Psoas muscle (tissue), 7 donors: ENCODE measurements at regions not wholly inside any gene's neighbourhood (a gene's known extent, or its start where the extent isn't known, plus 50 kb on each side); places are given as distances from the start of the nearest gene placed in this dataset.

ENCODE experiments used
- ATAC-seq, 4 donors: fragments of 200-7000 bp; cut with Tn5 transposase; one replicate each; pipeline ENCODE4 v1.9.1; 2020; ENCODE audit warnings: moderate library complexity in 3 of 4, mild to moderate bottlenecking in 2 of 4
- DNase-seq, 2 donors: peaks; one replicate each; pipeline ENCODE4 v3.0.0-alpha.2; 2020
- H3K27ac ChIP-seq: fragments of 200-600 bp; one replicate; pipeline ENCODE4 v1.8.0; 2022
- H3K27me3 ChIP-seq, 3 donors: fragments of 200-600 bp in 1 of 3; one replicate each; pipeline versions ENCODE4 v1.6.1 to v1.8.0; 2013 to 2022; ENCODE audit warnings: low read length in 2 of 3, mild to moderate bottlenecking in 2 of 3, moderate library complexity in 1 of 3; ENCODE audit not compliant: insufficient read depth in 3 of 3
- H3K36me3 ChIP-seq, 2 donors: fragments of 200-600 bp in 1 of 2; one replicate each; pipeline versions ENCODE4 v1.6.1 to v1.8.0; 2013 to 2022; ENCODE audit warnings: low read depth in 1 of 2, mild to moderate bottlenecking in 1 of 2, moderate library complexity in 1 of 2; ENCODE audit not compliant: insufficient read depth in 1 of 2
- H3K4me1 ChIP-seq: fragments of 200-600 bp; one replicate; pipeline ENCODE4 v1.8.0; 2022
- H3K4me3 ChIP-seq: fragments of 200-600 bp; one replicate; pipeline ENCODE4 v1.8.0; 2022; ENCODE audit warnings: mild to moderate bottlenecking
- H3K9me3 ChIP-seq: fragments of 200-600 bp; one replicate; pipeline ENCODE4 v1.8.0; 2022
- WGBS, 3 donors: extraction: QIAGEN DNeasy Blood & Tissue Kit; methylation state at CpG; one replicate each; pipeline versions ENCODE4 v1.1.6 to v1.1.7; 2013; 5-methylcytosine and 5-hydroxymethylcytosine counted together
- intact Hi-C, 2 donors: fragments of 100-400 bp; cut with DNase I; formaldehyde crosslinking; loops; one replicate each; pipeline versions ENCODE4 v1.11.0 to v1.14.2; 2022
- TF ChIP-seq, protein P1 (sequence below): fragments of 200-600 bp; IDR thresholded peaks from one replicate; pipeline ENCODE4 v1.8.0; 2022; ENCODE audit warnings: antibody characterized with exemption
- donor health status: healthy with polysubstance abuse.
- donor health status: DM: no; HTN: no; CAD: no; lungs with moderate emphysema.
- donor health status: Bipolar disorder and iron deficiency.
- donor health status: healthy.
- donor health status: DM: yes; HTN: yes; CAD: no.
- donor health status: DM: no; HTN: no; CAD: no.
- donor health status: DM: yes; HTN: yes; CAD: no.

DNA sequence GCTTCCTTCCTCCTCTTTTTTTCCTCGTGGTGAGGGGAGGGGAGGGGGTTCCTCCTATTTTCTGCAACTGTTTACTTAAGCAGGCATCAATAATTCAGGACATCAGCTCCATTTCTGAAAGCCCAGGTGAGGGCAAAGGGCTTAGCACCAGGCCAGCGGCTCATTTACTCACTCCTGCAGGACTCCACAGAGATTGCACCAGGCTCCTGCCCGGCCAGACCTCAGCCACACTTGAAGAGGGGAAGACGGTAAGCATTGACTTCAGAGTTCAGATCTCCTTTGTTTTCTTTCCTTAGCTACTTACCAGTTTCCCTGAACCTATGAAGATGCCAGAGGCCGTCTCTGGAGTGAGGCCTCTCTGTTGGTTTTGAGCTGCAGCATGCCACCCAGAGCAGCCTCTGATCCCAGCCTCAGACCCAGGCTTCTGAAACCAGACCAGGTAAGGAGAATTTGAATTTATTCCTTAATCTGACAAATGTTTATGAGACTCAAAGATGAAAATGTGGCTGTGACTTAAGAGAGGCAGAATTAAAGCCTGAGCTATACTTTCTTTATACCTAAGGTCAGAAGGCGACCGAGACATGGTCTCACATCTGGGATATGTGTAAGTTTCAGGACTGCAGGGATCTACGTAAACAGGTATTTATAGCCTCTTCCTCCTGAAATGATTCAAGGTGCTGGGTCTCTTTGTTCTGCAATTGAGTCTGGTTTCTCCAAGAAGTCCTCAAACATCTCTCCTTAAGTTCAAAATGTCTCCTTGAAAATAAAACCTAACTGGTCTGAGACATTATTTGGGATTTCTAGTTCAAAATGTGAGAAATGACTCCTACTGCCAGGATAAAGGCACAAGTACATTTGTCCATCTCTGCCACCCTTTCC is 272.5 kb upstream of the RUNX1 start:
- H3K4me1 ChIP-seq: peaks cover 5% of the 10 kb centered on the region
- no peaks in the 10 kb centered on the region for H3K27me3 ChIP-seq
- no peak for ATAC-seq
- 67 to 72% (median 68%) methylated on average over 8 of the region's 8 CpGs for WGBS, 3 donors
- H3K27ac ChIP-seq: no peak overlapping the region
- no peak overlapping the region for H3K4me3 ChIP-seq
- no peak for DNase-seq
- H3K9me3 ChIP-seq: no peaks in the 10 kb centered on the region
- TF ChIP-seq, protein P1, sequence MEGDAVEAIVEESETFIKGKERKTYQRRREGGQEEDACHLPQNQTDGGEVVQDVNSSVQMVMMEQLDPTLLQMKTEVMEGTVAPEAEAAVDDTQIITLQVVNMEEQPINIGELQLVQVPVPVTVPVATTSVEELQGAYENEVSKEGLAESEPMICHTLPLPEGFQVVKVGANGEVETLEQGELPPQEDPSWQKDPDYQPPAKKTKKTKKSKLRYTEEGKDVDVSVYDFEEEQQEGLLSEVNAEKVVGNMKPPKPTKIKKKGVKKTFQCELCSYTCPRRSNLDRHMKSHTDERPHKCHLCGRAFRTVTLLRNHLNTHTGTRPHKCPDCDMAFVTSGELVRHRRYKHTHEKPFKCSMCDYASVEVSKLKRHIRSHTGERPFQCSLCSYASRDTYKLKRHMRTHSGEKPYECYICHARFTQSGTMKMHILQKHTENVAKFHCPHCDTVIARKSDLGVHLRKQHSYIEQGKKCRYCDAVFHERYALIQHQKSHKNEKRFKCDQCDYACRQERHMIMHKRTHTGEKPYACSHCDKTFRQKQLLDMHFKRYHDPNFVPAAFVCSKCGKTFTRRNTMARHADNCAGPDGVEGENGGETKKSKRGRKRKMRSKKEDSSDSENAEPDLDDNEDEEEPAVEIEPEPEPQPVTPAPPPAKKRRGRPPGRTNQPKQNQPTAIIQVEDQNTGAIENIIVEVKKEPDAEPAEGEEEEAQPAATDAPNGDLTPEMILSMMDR: no peak
- intact Hi-C loops: no loop called here
- no peaks in the 10 kb centered on the region for H3K36me3 ChIP-seq

DNA sequence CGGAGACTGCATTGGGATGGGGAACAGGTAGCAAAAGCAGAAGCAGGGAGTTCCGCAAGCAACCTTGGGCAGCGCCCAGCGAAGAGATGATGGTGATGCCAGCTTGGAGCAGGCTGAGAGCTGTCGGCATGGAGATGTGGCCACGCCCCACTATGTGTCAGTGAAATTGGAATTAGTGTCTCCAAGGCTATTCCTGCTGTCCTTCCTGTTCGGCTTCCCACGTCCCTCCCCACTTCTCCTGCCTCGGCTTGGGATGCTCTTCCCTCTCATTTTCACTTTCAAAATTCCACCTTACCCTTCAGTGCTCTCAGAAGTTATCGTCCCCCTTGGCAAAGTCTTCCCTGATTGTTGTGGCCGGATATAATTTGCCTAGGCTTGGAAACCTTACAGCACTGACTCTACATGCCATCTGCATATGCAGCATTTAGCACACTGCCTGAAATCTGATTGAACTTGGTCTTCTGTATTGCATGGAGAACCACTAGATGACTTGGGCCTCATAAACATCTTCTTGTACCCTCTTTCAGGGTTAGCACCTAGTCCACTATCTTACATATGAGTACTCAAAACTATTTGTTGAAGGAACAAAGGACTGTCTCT is 270.7 kb upstream of the RUNX1 start:
- DNase-seq (no peak), ATAC-seq (no peak)
- TF ChIP-seq, protein P1: no peak
- no peak overlapping the region for H3K27ac ChIP-seq
- H3K4me1 ChIP-seq: peaks cover 5% of the 10 kb centered on the region
- intact Hi-C loops: no loop called here
- 72 to 85% (median 77%) methylated on average over 8 to 11 of the region's 11 CpGs for WGBS, 3 donors
- H3K36me3 ChIP-seq: no peaks in the 10 kb centered on the region
- H3K4me3 ChIP-seq: no peak overlapping the region
- no peaks in the 10 kb centered on the region for H3K9me3 ChIP-seq
- no peaks in the 10 kb centered on the region for H3K27me3 ChIP-seq

DNA sequence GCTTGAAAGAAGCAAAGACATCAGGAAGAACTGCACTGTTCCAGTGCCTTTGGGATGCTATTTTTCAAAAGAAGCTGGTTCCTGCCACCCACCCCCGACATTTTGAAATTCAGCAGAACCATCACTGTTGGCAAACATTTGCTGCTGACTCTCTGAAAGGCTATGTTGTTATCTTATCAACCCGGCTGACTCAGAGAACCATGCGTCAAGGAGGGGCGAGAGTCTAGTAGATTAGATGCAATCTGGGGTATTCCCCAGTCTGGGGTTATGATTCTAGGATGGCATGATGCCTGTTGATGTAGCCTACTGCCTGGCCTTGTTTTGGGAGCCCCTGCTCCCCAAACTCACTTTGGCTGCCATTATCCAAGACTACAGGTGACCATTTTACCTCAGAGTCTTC is 267.8 kb upstream of the RUNX1 start:
- H3K4me3 ChIP-seq: no peak overlapping the region
- no peaks in the 10 kb centered on the region for H3K9me3 ChIP-seq
- H3K27me3 ChIP-seq: no peaks in the 10 kb centered on the region
- 90 to 91% (median 91%) methylated on average over 4 of the region's 4 CpGs for WGBS, 3 donors
- TF ChIP-seq, protein P1: no peak
- intact Hi-C loops: no loop called here
- DNase-seq: no peak
- H3K36me3 ChIP-seq: no peaks in the 10 kb centered on the region
- H3K27ac ChIP-seq: no peak overlapping the region
- ATAC-seq: no peak
- H3K4me1 ChIP-seq: no peaks in the 10 kb centered on the region

DNA sequence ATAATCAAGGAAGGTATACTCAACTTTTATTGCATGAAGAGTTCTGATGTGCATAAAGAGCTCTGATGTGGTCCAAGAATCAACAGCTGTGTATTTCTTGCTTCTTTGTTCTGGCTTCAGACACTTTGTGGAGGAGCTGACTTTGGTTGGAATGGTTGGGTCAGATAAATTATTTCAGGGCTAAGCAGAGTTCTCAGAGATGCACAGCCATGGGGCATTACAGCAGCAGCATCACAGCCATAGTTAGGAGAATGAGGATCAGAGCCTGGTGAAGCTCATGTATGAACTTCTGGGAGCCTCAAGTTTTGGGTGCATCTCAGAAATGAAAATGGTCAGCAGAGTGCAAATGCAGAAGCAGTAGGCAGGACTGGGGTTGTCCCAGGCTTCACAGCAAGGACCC is 267.4 kb upstream of the RUNX1 start:
- H3K27ac ChIP-seq: no peak overlapping the region
- intact Hi-C loops: no loop called here
- no peak for DNase-seq

More for the DNA sequence above, 267.4 kb upstream of the RUNX1 start:
- no peak overlapping the region for H3K4me3 ChIP-seq
- no peaks in the 10 kb centered on the region for H3K9me3 ChIP-seq
- no peaks in the 10 kb centered on the region for H3K36me3 ChIP-seq
- no peaks in the 10 kb centered on the region for H3K27me3 ChIP-seq
- H3K4me1 ChIP-seq: no peaks in the 10 kb centered on the region
- no peak for ATAC-seq
- TF ChIP-seq, protein P1: no peak
